Erythroblast (primary cell): ENCODE measurements at regions not wholly inside any gene's neighbourhood (a gene's known extent, or its start where the extent isn't known, plus 50 kb on each side); places are given as distances from the start of the nearest gene placed in this dataset.

Experiments used
- DNase-seq, 2 experiments: peaks; one replicate each; lab custom pipeline; 2025; lab: John Stamatoyannopoulos, UW
- GATA1 ChIP-seq: IDR thresholded peaks from 2 replicates; pipeline ENCODE4 v1.6.1; 2011; ENCODE audit warnings: low read depth, mild to moderate bottlenecking, control low read depth, low read length, moderate library complexity
- POLR2A ChIP-seq: IDR thresholded peaks from 2 replicates; pipeline ENCODE4 v1.6.1; 2011; ENCODE audit warnings: mild to moderate bottlenecking, low read length

- TF ChIP-seq GATA1 (no peak), POLR2A (no peak)
Measured at GRCh38 chr12:87388376-87388775, 640.8 kb downstream of the C12orf50 start.

GRCh38 chr12:87385322-87385721, 643.9 kb downstream of the C12orf50 start:
- no peak for TF ChIP-seq GATA1
- no peak for TF ChIP-seq POLR2A
- no peak for DNase-seq

More at GRCh38 chr12:87388376-87388775, 640.8 kb downstream of the C12orf50 start:
- no peak for DNase-seq

- DNase-seq = no peak
- TF ChIP-seq GATA1 (no peak), POLR2A (no peak)
Measured at GRCh38 chr12:87384226-87384625, 645.0 kb downstream of the C12orf50 start.

DNA sequence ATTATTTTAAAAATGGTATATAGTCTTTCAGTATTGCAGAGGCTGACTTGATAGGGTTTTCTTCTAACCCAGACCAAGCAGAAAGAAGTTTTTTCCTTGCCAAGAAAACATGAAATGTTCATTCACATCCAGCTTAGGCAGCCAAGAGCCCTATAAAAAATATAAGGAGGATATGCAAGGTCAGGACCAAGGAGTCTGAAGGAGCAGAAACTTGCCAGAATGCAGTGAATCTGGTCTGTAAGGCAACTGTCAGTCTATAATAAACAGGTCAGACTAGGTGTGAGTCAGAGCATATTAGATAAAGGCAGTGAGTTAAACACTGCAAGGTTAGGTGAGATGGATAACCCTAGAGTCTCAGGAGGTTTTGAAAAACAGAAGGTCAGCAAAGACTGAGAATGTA, 645.5 kb downstream of the C12orf50 start:
- DNase-seq = no peak

GRCh38 chr12:87382959-87383566, 646.1 kb downstream of the C12orf50 start:
- TF ChIP-seq GATA1 (no peak), POLR2A (no peak)
- no peak for DNase-seq

More for the DNA sequence above, 645.5 kb downstream of the C12orf50 start:
- TF ChIP-seq GATA1 = no peak
- no peak for TF ChIP-seq POLR2A

DNA sequence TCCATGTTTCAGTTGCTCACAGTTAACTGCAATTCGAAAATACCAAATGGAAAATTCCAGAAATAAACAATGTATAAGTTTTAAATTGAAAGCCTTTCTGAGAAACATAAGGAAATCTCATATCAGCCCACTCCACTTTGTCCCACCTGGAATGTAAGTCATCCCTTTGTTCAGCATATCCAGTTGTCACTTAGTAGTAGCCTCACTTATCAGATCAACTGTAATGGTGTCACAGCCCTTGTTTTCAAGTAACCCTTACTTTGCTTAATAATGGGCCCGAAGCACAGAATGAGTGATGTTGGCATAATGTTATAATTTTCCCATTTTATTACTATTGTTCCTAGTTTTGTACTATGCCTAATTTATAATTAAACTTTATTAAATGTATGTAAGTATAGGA, 646.8 kb downstream of the C12orf50 start:
- DNase-seq = no peak
- no peak for TF ChIP-seq POLR2A
- no peak for TF ChIP-seq GATA1

- TF ChIP-seq GATA1 (no peak), POLR2A (no peak)
Measured at GRCh38 chr12:87381742-87382141, 647.5 kb downstream of the C12orf50 start.

GRCh38 chr12:87378526-87378925, 650.7 kb downstream of the C12orf50 start:
- DNase-seq = no peak
- no peak for TF ChIP-seq GATA1
- no peak for TF ChIP-seq POLR2A

More at GRCh38 chr12:87381742-87382141, 647.5 kb downstream of the C12orf50 start:
- DNase-seq = no peak

- TF ChIP-seq POLR2A = no peak
- TF ChIP-seq GATA1 = no peak
- no peak for DNase-seq
Measured at GRCh38 chr12:87376722-87377121, 652.5 kb downstream of the C12orf50 start.

GRCh38 chr12:87369161-87369560, 660.0 kb downstream of the C12orf50 start:
- TF ChIP-seq POLR2A = no peak
- TF ChIP-seq GATA1 = no peak
- DNase-seq = no peak

GRCh38 chr12:87368259-87368658, 660.9 kb downstream of the C12orf50 start:
- no peak for DNase-seq
- TF ChIP-seq GATA1 (no peak), POLR2A (no peak)

DNA sequence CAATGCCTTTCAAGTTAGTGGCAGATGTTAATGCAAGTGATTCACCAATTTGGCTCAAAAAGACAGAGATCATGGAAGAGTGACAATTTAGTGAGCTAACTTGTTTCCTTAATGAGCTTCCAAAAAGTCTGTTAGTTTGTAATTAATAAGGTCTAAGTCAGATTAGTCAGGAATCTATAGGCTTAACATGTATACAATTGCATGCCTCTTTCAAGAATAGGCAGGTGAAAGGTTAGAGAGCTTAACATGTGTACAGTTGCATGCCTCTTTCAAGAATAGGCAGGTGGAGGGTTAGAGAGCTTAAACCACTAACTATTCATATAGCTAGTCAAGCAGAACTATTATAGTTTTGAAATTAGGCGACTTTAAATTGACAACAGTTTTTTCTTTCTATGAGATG, 663.8 kb downstream of the C12orf50 start:
- no peak for TF ChIP-seq GATA1
- TF ChIP-seq POLR2A = no peak
- no peak for DNase-seq

DNA sequence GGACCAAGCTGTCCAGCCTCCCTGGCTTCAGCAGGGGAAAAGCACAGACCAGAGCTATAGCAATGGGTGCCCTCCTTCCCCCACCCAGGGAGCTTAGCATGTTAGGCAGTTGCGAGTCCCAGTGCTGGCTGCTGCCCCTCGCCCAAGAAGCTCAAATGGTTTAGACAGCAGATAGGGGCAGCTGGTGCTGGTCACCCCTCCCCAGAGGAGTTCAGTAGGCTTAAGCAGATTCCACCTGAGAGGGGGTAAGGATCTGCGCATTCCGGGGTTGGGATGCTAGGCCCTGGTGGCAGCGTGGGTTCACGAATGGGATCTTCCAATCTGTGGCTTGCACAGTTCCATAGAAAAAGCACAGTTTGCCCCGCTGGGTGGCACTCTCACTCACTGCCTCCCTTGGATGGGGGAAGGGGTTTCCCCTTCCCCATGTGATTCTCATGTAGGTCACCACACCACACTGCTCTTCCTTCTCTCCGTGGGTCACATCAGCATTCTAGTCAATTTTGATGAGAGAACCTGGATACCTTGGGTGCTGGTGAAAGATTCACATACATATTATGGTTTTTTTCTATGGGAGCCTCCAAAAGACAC, 665.6 kb downstream of the C12orf50 start:
- TF ChIP-seq POLR2A = no peak
- TF ChIP-seq GATA1 = no peak
- no peak for DNase-seq

- TF ChIP-seq POLR2A = no peak
- no peak for TF ChIP-seq GATA1
- DNase-seq = no peak
Measured at GRCh38 chr12:87349681-87350080, 679.5 kb downstream of the C12orf50 start.

GRCh38 chr12:87348071-87348470, 681.1 kb downstream of the C12orf50 start:
- TF ChIP-seq POLR2A = no peak
- TF ChIP-seq GATA1 = no peak
- DNase-seq = no peak

- TF ChIP-seq GATA1 = no peak
- no peak for TF ChIP-seq POLR2A
Measured at GRCh38 chr12:87344699-87345098, 684.5 kb downstream of the C12orf50 start.

More at GRCh38 chr12:87344699-87345098, 684.5 kb downstream of the C12orf50 start:
- DNase-seq = no peak
